Heart left ventricle (tissue), 13 donors: ENCODE measurements at regions not wholly inside any gene's neighbourhood (a gene's known extent, or its start where the extent isn't known, plus 50 kb on each side); places are given as distances from the start of the nearest gene placed in this dataset.

Experiments used
- POLR2A ChIP-seq, 2 donors: fragments of 450-650 bp; IDR thresholded peaks; one replicate each; pipeline ENCODE4 v1.6.1; 2017; ENCODE audit warnings: antibody characterized with exemption in 2 of 2, mild to moderate bottlenecking in 2 of 2, moderate library complexity in 2 of 2
- TF ChIP-seq, protein P1 (sequence below), 12 donors: fragments of 200-600 bp; sonication (generic) in 4 of 12; IDR thresholded peaks; one replicate each; pipeline versions ENCODE4 v1.5.0 to v1.8.0; 2018 to 2022; ENCODE audit warnings: antibody characterized with exemption in 12 of 12, mild to moderate bottlenecking in 5 of 12
- donor health status: ischemic (EF 13 %, LVEDD 7.1; RV severe dilation, severe dysfunction).
- donor health status: DM: no; HTN: yes; CAD: no.
- donor health status: DM: no; HTN: no; CAD: no.
- donor health status: ischemic (EF 25% LVEDD 6.9; RV normal size, moderate dysfunction).
- donor health status: ischemic (EF 25% LVEDD 5.7; RV mildly dilated, moderate dysfunction).
- donor health status: ischemic (EF 35%, LVEDD 5.7; RV mildly dilated, moderate dysfunction).
- donor health status: nonischemic (EF 11% LVEDD 7.7; RV severe dilation, severe dysfunction).
- donor health status: DM: yes; HTN: yes; CAD: no.
- donor health status: PGD.
- donor health status: ischemic (EF 29% LVEDD 5.4; RV normal size, mild dysfunction).
- donor health status: nonischemic (EF 23%, LVEDD 6.1; RV moderate dilation, normal function).

DNA sequence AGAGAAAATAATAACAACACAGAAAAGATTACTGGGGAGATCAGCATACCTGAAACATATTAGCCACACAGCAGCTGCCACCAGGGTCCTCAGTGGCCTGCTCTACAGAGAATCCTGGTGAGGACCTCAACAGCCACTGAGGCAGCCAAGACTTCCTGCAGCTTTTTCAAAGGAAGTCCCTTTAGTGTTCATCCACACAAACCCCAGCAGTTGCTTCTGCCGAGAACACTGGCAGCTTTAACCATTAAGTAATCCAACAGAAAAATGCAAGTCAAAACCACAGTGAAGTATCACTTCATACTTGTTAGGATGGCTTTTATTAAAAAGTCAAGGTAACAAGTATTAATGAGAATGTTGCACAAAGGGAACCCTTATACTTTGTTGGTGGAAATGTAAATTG lies 542.0 kb upstream of the GCFC2 start:
- TF ChIP-seq, protein P1, sequence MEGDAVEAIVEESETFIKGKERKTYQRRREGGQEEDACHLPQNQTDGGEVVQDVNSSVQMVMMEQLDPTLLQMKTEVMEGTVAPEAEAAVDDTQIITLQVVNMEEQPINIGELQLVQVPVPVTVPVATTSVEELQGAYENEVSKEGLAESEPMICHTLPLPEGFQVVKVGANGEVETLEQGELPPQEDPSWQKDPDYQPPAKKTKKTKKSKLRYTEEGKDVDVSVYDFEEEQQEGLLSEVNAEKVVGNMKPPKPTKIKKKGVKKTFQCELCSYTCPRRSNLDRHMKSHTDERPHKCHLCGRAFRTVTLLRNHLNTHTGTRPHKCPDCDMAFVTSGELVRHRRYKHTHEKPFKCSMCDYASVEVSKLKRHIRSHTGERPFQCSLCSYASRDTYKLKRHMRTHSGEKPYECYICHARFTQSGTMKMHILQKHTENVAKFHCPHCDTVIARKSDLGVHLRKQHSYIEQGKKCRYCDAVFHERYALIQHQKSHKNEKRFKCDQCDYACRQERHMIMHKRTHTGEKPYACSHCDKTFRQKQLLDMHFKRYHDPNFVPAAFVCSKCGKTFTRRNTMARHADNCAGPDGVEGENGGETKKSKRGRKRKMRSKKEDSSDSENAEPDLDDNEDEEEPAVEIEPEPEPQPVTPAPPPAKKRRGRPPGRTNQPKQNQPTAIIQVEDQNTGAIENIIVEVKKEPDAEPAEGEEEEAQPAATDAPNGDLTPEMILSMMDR (IDR thresholded peaks at IDR 0.05) = no peak
- TF ChIP-seq POLR2A (IDR thresholded peaks at IDR 0.05) = no peak
